Cardiac muscle cell (in vitro differentiated cells and primary cell): ENCODE measurements at regions not wholly inside any gene's neighbourhood (a gene's known extent, or its start where the extent isn't known, plus 50 kb on each side); places are given as distances from the start of the nearest gene placed in this dataset.

Source experiments
- DNase-seq, 2 donors: peaks; one replicate each; pipeline versions ENCODE4 v3.0.0 to v3.0.0-alpha.2; 2010 to 2017; ENCODE audit warnings: low read depth in 1 of 2, low spot score in 1 of 2
- H3K27ac ChIP-seq: fragments of 200-600 bp; sonication (generic); 2 replicates; pipeline ENCODE4 v1.5.1; 2016
- H3K27me3 ChIP-seq: fragments of 200-600 bp; sonication (generic); 2 replicates; pipeline ENCODE4 v1.6.0; 2016; ENCODE audit warnings: control low read depth
- H3K36me3 ChIP-seq: fragments of 200-600 bp; sonication (generic); 2 replicates; pipeline ENCODE4 v1.5.1; 2016; ENCODE audit warnings: control low read depth
- H3K4me1 ChIP-seq: fragments of 200-600 bp; sonication (generic); 2 replicates; pipeline ENCODE4 v1.8.1; 2017; ENCODE audit warnings: low read depth, mild to moderate bottlenecking, mixed run types
- H3K4me3 ChIP-seq: fragments of 200-600 bp; sonication (generic); 2 replicates; pipeline ENCODE4 v1.5.1; 2016; ENCODE audit warnings: mild to moderate bottlenecking
- H3K9me3 ChIP-seq: fragments of 200-600 bp; sonication (generic); 2 replicates; pipeline ENCODE4 v1.5.1; 2017; ENCODE audit warnings: low read depth, mild to moderate bottlenecking, control low read depth
- CTCF ChIP-seq: IDR thresholded peaks from 2 replicates; pipeline ENCODE4 v1.5.1; 2012; ENCODE audit warnings: low read depth, mild to moderate bottlenecking, low read length

GRCh38 chr5:96083361-96083881 lies 121.8 kb upstream of the ELL2 start:
- Histone ChIP-seq H3K4me3 (no peak overlapping the region), H3K27ac (no peak overlapping the region), H3K9me3 (no peaks in the 10 kb centered on the region), H3K4me1 (no peaks in the 10 kb centered on the region), H3K36me3 (no peaks in the 10 kb centered on the region), H3K27me3 (no peaks in the 10 kb centered on the region)
- TF ChIP-seq CTCF: no peak
- DNase-seq: no peak

GRCh38 chr5:96081276-96081858 lies 119.7 kb upstream of the ELL2 start:
- H3K36me3 ChIP-seq: no peaks in the 10 kb centered on the region
- no peaks in the 10 kb centered on the region for H3K4me1 ChIP-seq
- no peak overlapping the region for H3K27ac ChIP-seq
- H3K27me3 ChIP-seq: no peaks in the 10 kb centered on the region
- no peaks in the 10 kb centered on the region for H3K9me3 ChIP-seq
- peak in 1 of 2 donors; percentile 49 for DNase-seq
- H3K4me3 ChIP-seq: no peak overlapping the region
- TF ChIP-seq CTCF: no peak

GRCh38 chr5:96080557-96080956 lies 118.9 kb upstream of the ELL2 start:
- Histone ChIP-seq H3K4me1 (no peaks in the 10 kb centered on the region), H3K36me3 (no peaks in the 10 kb centered on the region), H3K27me3 (no peaks in the 10 kb centered on the region), H3K9me3 (no peaks in the 10 kb centered on the region), H3K4me3 (no peak overlapping the region), H3K27ac (no peak overlapping the region)
- peak in 1 of 2 donors; percentile 45 for DNase-seq
- TF ChIP-seq CTCF: no peak

- H3K4me3 ChIP-seq: no peak overlapping the region
- no peak for DNase-seq
- no peak overlapping the region for H3K27ac ChIP-seq
Measured at GRCh38 chr5:96079962-96080361, 118.3 kb upstream of the ELL2 start.

GRCh38 chr5:96079075-96079474 lies 117.4 kb upstream of the ELL2 start:
- no peak for TF ChIP-seq CTCF
- H3K4me1 ChIP-seq: no peaks in the 10 kb centered on the region
- DNase-seq: peak in 1 of 2 donors; percentile 85
- H3K4me3 ChIP-seq: no peak overlapping the region
- no peak overlapping the region for H3K27ac ChIP-seq
- H3K27me3 ChIP-seq: no peaks in the 10 kb centered on the region
- no peaks in the 10 kb centered on the region for H3K36me3 ChIP-seq
- H3K9me3 ChIP-seq: no peaks in the 10 kb centered on the region

More at GRCh38 chr5:96079962-96080361, 118.3 kb upstream of the ELL2 start:
- H3K9me3 ChIP-seq: no peaks in the 10 kb centered on the region
- H3K36me3 ChIP-seq: no peaks in the 10 kb centered on the region
- no peak for TF ChIP-seq CTCF
- H3K4me1 ChIP-seq: no peaks in the 10 kb centered on the region
- H3K27me3 ChIP-seq: no peaks in the 10 kb centered on the region
